ENCODE measurements at regions not wholly inside any gene's neighbourhood (a gene's known extent, or its start where the extent isn't known, plus 50 kb on each side); places are given as distances from the start of the nearest gene placed in this dataset.

GRCh38 chr6:105991561-105992314 lies 94.4 kb upstream of the PRDM1 start:
- DNase-seq (ENCODE audit: low read depth), result no peak

GRCh38 chr6:105990151-105990550 lies 96.0 kb upstream of the PRDM1 start:
- no peak for DNase-seq (ENCODE audit: low read depth)

GRCh38 chr6:105988812-105989577 lies 97.1 kb upstream of the PRDM1 start:
- DNase-seq (ENCODE audit: low read depth), result no peak

GRCh38 chr6:105988321-105988720 lies 97.8 kb upstream of the PRDM1 start:
- no peak for DNase-seq (ENCODE audit: low read depth)

GRCh38 chr6:105987516-105987915 lies 98.6 kb upstream of the PRDM1 start:
- no peak for DNase-seq (ENCODE audit: low read depth)

GRCh38 chr6:105986998-105987397 lies 99.1 kb upstream of the PRDM1 start:
- DNase-seq (ENCODE audit: low read depth), result no peak

- DNase-seq (ENCODE audit: low read depth), result no peak
Observed at GRCh38 chr6:105985816-105986632, 100.1 kb upstream of the PRDM1 start.

GRCh38 chr6:105985098-105985815 lies 100.9 kb upstream of the PRDM1 start:
- no peak for DNase-seq (ENCODE audit: low read depth)

- DNase-seq (ENCODE audit: low read depth), result no peak
Observed at GRCh38 chr6:105983763-105984162, 102.4 kb upstream of the PRDM1 start.

- no peak for DNase-seq (ENCODE audit: low read depth)
Observed at GRCh38 chr6:105982761-105983540, 103.2 kb upstream of the PRDM1 start.

GRCh38 chr6:105981888-105982358 lies 104.2 kb upstream of the PRDM1 start:
- DNase-seq (ENCODE audit: low read depth), result no peak

GRCh38 chr6:105981002-105981887 lies 104.9 kb upstream of the PRDM1 start:
- no peak for DNase-seq (ENCODE audit: low read depth)

GRCh38 chr6:105978974-105979373 lies 107.2 kb upstream of the PRDM1 start:
- no peak for DNase-seq (ENCODE audit: low read depth)

GRCh38 chr6:105977934-105978504 lies 108.1 kb upstream of the PRDM1 start:
- DNase-seq (ENCODE audit: low read depth), result no peak

- no peak for DNase-seq (ENCODE audit: low read depth)
Observed at GRCh38 chr6:105974986-105975385, 111.2 kb upstream of the PRDM1 start.

GRCh38 chr6:105972440-105972839 lies 113.7 kb upstream of the PRDM1 start:
- DNase-seq (ENCODE audit: low read depth), result no peak

GRCh38 chr6:105968603-105969333 lies 117.4 kb upstream of the PRDM1 start:
- no peak for DNase-seq (ENCODE audit: low read depth)

- no peak for DNase-seq (ENCODE audit: low read depth)
Observed at GRCh38 chr6:105967917-105968602, 118.1 kb upstream of the PRDM1 start.
